IMR-90 (cell line): ENCODE measurements at regions not wholly inside any gene's neighbourhood (a gene's known extent, or its start where the extent isn't known, plus 50 kb on each side); places are given as distances from the start of the nearest gene placed in this dataset.
A peak's percentile ranks its signal among the peaks of the same experiment; 100 is the strongest.

Experiments used
- ATAC-seq: fragments of 200-7000 bp; cut with Tn5 transposase; 2 replicates; pipeline ENCODE4 v1.9.1; 2020; ENCODE audit warnings: low read depth, mild to moderate bottlenecking, moderate library complexity
- BruUV-seq: library from RNA; stranded (reverse); fragments of 400-500 nt; replicated peaks from 2 replicates; lab custom pipeline; 2021; lab: Mats Ljungman, UMichigan
- CTCF ChIA-PET: fragments of 300-600 bp; formaldehyde crosslinking; extraction: SDS; loops from one replicate; lab custom pipeline; 2021; ENCODE audit warnings: antibody characterized with exemption; lab: Yijun Ruan, JAX
- POLR2A ChIA-PET: fragments of 300-600 bp; sonication (Branson Sonifier 250); formaldehyde crosslinking; loops from one replicate; lab custom pipeline; 2022; ENCODE audit warnings: antibody characterized with exemption; ENCODE audit not compliant: unreplicated experiment; lab: Charles Lee
- DNase-seq: peaks from one replicate; pipeline ENCODE4 v3.0.0; 2013
- H2AFZ ChIP-seq: replicated peaks from 2 replicates; pipeline ENCODE3; 2013; ENCODE audit warnings: low read length, mild to moderate bottlenecking; ENCODE audit not compliant: poor library complexity
- H2AK5ac ChIP-seq: 2 replicates; pipeline ENCODE4 v1.6.1; 2013; ENCODE audit warnings: low read depth, low read length, inconsistent platforms
- H2AK9ac ChIP-seq: replicated peaks from 2 replicates; pipeline ENCODE3; 2013; ENCODE audit warnings: mild to moderate bottlenecking, low read depth, low read length, moderate library complexity; ENCODE audit not compliant: poor library complexity
- H2BK120ac ChIP-seq: 2 replicates; pipeline ENCODE4 v1.6.1; 2013; ENCODE audit warnings: low read depth, low read length, inconsistent platforms
- H2BK15ac ChIP-seq: 3 replicates; pipeline ENCODE4 v1.6.1; 2013; ENCODE audit warnings: low read depth, low read length, inconsistent platforms
- H2BK20ac ChIP-seq: 2 replicates; pipeline ENCODE4 v1.6.1; 2013; ENCODE audit warnings: low read depth, mild to moderate bottlenecking, inconsistent platforms, low read length, moderate library complexity
- H2BK5ac ChIP-seq: 2 replicates; pipeline ENCODE4 v1.6.1; 2013; ENCODE audit warnings: mild to moderate bottlenecking, low read depth, low read length, inconsistent platforms; ENCODE audit not compliant: poor library complexity, severe bottlenecking
- H3K14ac ChIP-seq: replicated peaks from 2 replicates; pipeline ENCODE4 v1.6.1; 2013; ENCODE audit warnings: low read depth, low read length, inconsistent platforms
- H3K18ac ChIP-seq: 2 replicates; pipeline ENCODE4 v1.6.1; 2013; ENCODE audit warnings: low read depth, low read length, control low read depth
- H3K23ac ChIP-seq: 2 replicates; pipeline ENCODE4 v1.6.1; 2013; ENCODE audit warnings: low read depth, low read length, inconsistent platforms
- H3K27ac ChIP-seq: 2 replicates; pipeline ENCODE4 v1.5.1; 2013; ENCODE audit warnings: mild to moderate bottlenecking, control low read depth, low read length; ENCODE audit not compliant: insufficient read depth
- H3K27me3 ChIP-seq: 2 replicates; pipeline ENCODE4 v1.6.1; 2013; ENCODE audit warnings: low read length; ENCODE audit not compliant: control insufficient read depth, insufficient read depth
- H3K36me3 ChIP-seq: 2 replicates; pipeline ENCODE4 v1.6.1; 2013; ENCODE audit warnings: low read length, mixed read lengths; ENCODE audit not compliant: control insufficient read depth, insufficient read depth
- H3K4ac ChIP-seq: 2 replicates; pipeline ENCODE4 v1.6.1; 2013; ENCODE audit warnings: low read depth, low read length, inconsistent platforms
- H3K4me1 ChIP-seq: 2 replicates; pipeline ENCODE4 v1.6.1; 2013; ENCODE audit warnings: low read length, mixed read lengths; ENCODE audit not compliant: control insufficient read depth, insufficient read depth
- H3K4me2 ChIP-seq: 2 replicates; pipeline ENCODE4 v1.6.1; 2013; ENCODE audit warnings: low read depth, mild to moderate bottlenecking, control low read depth, low read length, moderate library complexity
- H3K4me3 ChIP-seq: 2 replicates; pipeline ENCODE4 v1.5.1; 2013; ENCODE audit warnings: low read depth, mild to moderate bottlenecking, control low read depth, low read length, moderate library complexity; ENCODE audit not compliant: insufficient read depth
- H3K56ac ChIP-seq: 2 replicates; pipeline ENCODE4 v1.6.1; 2013; ENCODE audit warnings: low read length, inconsistent platforms; ENCODE audit not compliant: insufficient read depth; ENCODE audit errors: extremely low read depth
- H3K79me1 ChIP-seq, 2 experiments: 2 replicates each; pipeline ENCODE4 v1.6.1; 2013; ENCODE audit warnings: low read length in 2 of 2, inconsistent platforms in 1 of 2, low read depth in 1 of 2
- H3K9ac ChIP-seq: 2 replicates; pipeline ENCODE4 v1.6.1; 2013; ENCODE audit warnings: low read depth, low read length, control low read depth
- H3K9me1 ChIP-seq: 2 replicates; pipeline ENCODE4 v1.6.1; 2013; ENCODE audit warnings: low read length, inconsistent platforms; ENCODE audit not compliant: insufficient read depth
- H3K9me3 ChIP-seq: 2 replicates; pipeline ENCODE4 v1.6.1; 2013; ENCODE audit warnings: low read length; ENCODE audit not compliant: control insufficient read depth, insufficient read depth
- H4K20me1 ChIP-seq: 2 replicates; pipeline ENCODE4 v1.6.1; 2013; ENCODE audit warnings: low read length, inconsistent platforms; ENCODE audit not compliant: insufficient read depth
- H4K5ac ChIP-seq: 2 replicates; pipeline ENCODE4 v1.6.1; 2013; ENCODE audit warnings: mild to moderate bottlenecking, low read depth, low read length, control low read depth
- H4K8ac ChIP-seq, 2 experiments: 2 replicates each; pipeline ENCODE4 v1.6.1; 2013; ENCODE audit warnings: low read depth in 2 of 2, low read length in 2 of 2, control low read depth in 1 of 2, inconsistent platforms in 1 of 2
- H4K91ac ChIP-seq: 2 replicates; pipeline ENCODE4 v1.6.1; 2013; ENCODE audit warnings: low read depth, low read length, inconsistent platforms; ENCODE audit not compliant: insufficient read depth
- MAZ ChIP-seq: IDR thresholded peaks from 2 replicates; pipeline ENCODE4 v1.6.1; 2012; ENCODE audit warnings: low read depth, mild to moderate bottlenecking, low read length, improper control_type of control experiment, moderate library complexity, borderline replicate concordance
- RCOR1 ChIP-seq: IDR thresholded peaks from 2 replicates; pipeline ENCODE4 v1.6.1; 2012; ENCODE audit warnings: mild to moderate bottlenecking, low read length, improper control_type of control experiment; ENCODE audit not compliant: insufficient replicate concordance
- SMC3 ChIP-seq: fragments of 150-350 bp; IDR thresholded peaks from 2 replicates; pipeline ENCODE4 v1.6.1; 2016; ENCODE audit warnings: low read depth, mild to moderate bottlenecking, antibody characterized with exemption, low read length, moderate library complexity
- USF2 ChIP-seq: fragments of 150-350 bp; IDR thresholded peaks from 2 replicates; pipeline ENCODE4 v1.6.1; 2017; ENCODE audit warnings: mild to moderate bottlenecking, antibody characterized with exemption, low read length, low read depth
- WGBS, 2 experiments: methylation state at CpG; one replicate each; pipeline versions ENCODE4 v1.1.5 to v1.1.7; 2013; ENCODE audit warnings: missing lambda C conversion rate in 2 of 2; ENCODE audit not compliant: insufficient read length in 1 of 2; ENCODE audit errors: extremely low coverage in 2 of 2; 5-methylcytosine and 5-hydroxymethylcytosine counted together
- dilution Hi-C: fragments of 300-500 bp; cut with HindIII; formaldehyde crosslinking; loops from one replicate; pipeline ENCODE4 v1.14.3; 2018; ENCODE audit warnings: low sequenced_read_pairs; ENCODE audit not compliant: unreplicated experiment
- in situ Hi-C: fragments of 300-500 bp; cut with MboI; formaldehyde crosslinking; loops from 3 replicates; pipeline ENCODE4 v1.14.3; 2019; ENCODE audit warnings: low sequenced_read_pairs, inconsistent platforms, mixed read lengths
- intact Hi-C: fragments of 100-400 bp; cut with micrococcal nuclease; formaldehyde crosslinking; loops from 2 replicates; pipeline ENCODE4 v1.10.0; 2022

GRCh38 chr10:4255751-4256150 is 470.7 kb upstream of the KLF6 start:
- H4K20me1 ChIP-seq = no peaks in the 10 kb centered on the region
- peak overlapping the region; percentile 72 for H3K4ac ChIP-seq
- no peaks in the 10 kb centered on the region for H3K36me3 ChIP-seq
- no TSS peak for BruUV-seq
- in situ Hi-C loops (loop anchor here (25.0 kb wide), 1 partner anchor 507 kb away; no protein-coding TSS in a partner anchor), dilution Hi-C loops (no loop called here), intact Hi-C loops (no loop called here)
- H3K4me3 ChIP-seq = no peak overlapping the region
- H2AK5ac ChIP-seq = peak overlapping the region; percentile 88
- peaks cover 11% of the 10 kb centered on the region for H3K4me1 ChIP-seq
- peak overlapping the region; percentile 66 for H3K14ac ChIP-seq
- peak overlapping the region; percentile 59; the same call in 1 of the 2 replicates for H2BK20ac ChIP-seq
- H2AFZ ChIP-seq = peak overlapping the region; percentile 36
- TF ChIP-seq USF2 = no peak
- TF ChIP-seq RCOR1 = no peak
- TF ChIP-seq MAZ = no peak
- no peak for TF ChIP-seq SMC3
- 100% methylated on average over 1 of the region's 3 CpGs; no CpG with 5 or more reads in 1 of the 2 experiments for WGBS, 2 experiments
- CTCF ChIA-PET = no interaction called here
- peak overlapping the region; percentile 64 for H2BK120ac ChIP-seq
- no peak overlapping the region for H3K9ac ChIP-seq
- peak overlapping the region; percentile 65 for H2BK5ac ChIP-seq
- peaks cover 4% of the 10 kb centered on the region; the same call in 1 of the 2 replicates for H3K9me3 ChIP-seq
- H3K27me3 ChIP-seq = no peaks in the 10 kb centered on the region
- H3K18ac ChIP-seq = peak overlapping the region; percentile 76; the same call in 1 of the 2 replicates
- no peak overlapping the region for H3K4me2 ChIP-seq
- 0 out of 2 replicates have a peak overlapping the region, but pooled peaks have one; percentile 31 for H4K5ac ChIP-seq
- no peak overlapping the region for H2AK9ac ChIP-seq
- H4K8ac ChIP-seq = peak overlapping the region in 1 of 2 experiments; percentile 52; a peak in 1 of 4 replicates
- no peak for ATAC-seq
- POLR2A ChIA-PET = no interaction called here
- H4K91ac ChIP-seq = peak overlapping the region; percentile 50
- H3K23ac ChIP-seq = no peak overlapping the region
- no peak for DNase-seq
- H3K27ac ChIP-seq = 0 out of 2 replicates have a peak overlapping the region, but pooled peaks have one; percentile 39
- peaks cover 16% of the 10 kb centered on the region for H3K9me1 ChIP-seq
- peak overlapping the region; percentile 72; the same call in 2 of the 3 replicates for H2BK15ac ChIP-seq
- peaks cover 8 to 39% of the 10 kb centered on the region in 2 experiments; a peak in 2 of 4 replicates for H3K79me1 ChIP-seq
- no peak overlapping the region for H3K56ac ChIP-seq
